SK-N-SH treated with all-trans-retinoic acid at 6 μM for 48 hours (cell line): ENCODE measurements at regions not wholly inside any gene's neighbourhood (a gene's known extent, or its start where the extent isn't known, plus 50 kb on each side); places are given as distances from the start of the nearest gene placed in this dataset.

Source experiments
- ATAC-seq: fragments of 200-7000 bp; cut with Tn5 transposase; 3 replicates; pipeline ENCODE4 v1.9.1; 2020; ENCODE audit warnings: mild to moderate bottlenecking, moderate library complexity
- BACH2 ChIP-seq: fragments of 250-450 bp; sonication (Bioruptor Pico); IDR thresholded peaks from 2 replicates; pipeline ENCODE4 v1.9.0; 2021; ENCODE audit warnings: mild to moderate bottlenecking, borderline replicate concordance
- CREB5 ChIP-seq: fragments of 250-450 bp; sonication (Bioruptor Pico); IDR thresholded peaks from 2 replicates; pipeline ENCODE4 v1.5.1; 2020; ENCODE audit warnings: low read depth, mild to moderate bottlenecking, moderate library complexity
- CSDC2 ChIP-seq: fragments of 250-450 bp; sonication (Bioruptor Pico); IDR thresholded peaks from 2 replicates; pipeline ENCODE4 v1.5.0; 2020; ENCODE audit warnings: mild to moderate bottlenecking, moderate library complexity
- ESRRG ChIP-seq: fragments of 250-450 bp; sonication (Bioruptor Pico); IDR thresholded peaks from 2 replicates; pipeline ENCODE4 v1.6.1; 2021; ENCODE audit warnings: mild to moderate bottlenecking
- GLIS3 ChIP-seq: fragments of 250-450 bp; sonication (Bioruptor Pico); IDR thresholded peaks from 2 replicates; pipeline ENCODE4 v1.5.0; 2020; ENCODE audit warnings: mild to moderate bottlenecking, moderate library complexity
- ISL1 ChIP-seq: fragments of 250-450 bp; sonication (Bioruptor Pico); IDR thresholded peaks from 2 replicates; pipeline ENCODE4 v2.1.2; 2022; ENCODE audit warnings: mild to moderate bottlenecking, moderate library complexity
- OSR1 ChIP-seq: fragments of 250-450 bp; sonication (Bioruptor Pico); IDR thresholded peaks from 2 replicates; pipeline ENCODE4 v1.8.0; 2022; ENCODE audit warnings: moderate library complexity, mild to moderate bottlenecking, inconsistent platforms
- POU6F1 ChIP-seq: fragments of 250-450 bp; sonication (Bioruptor Pico); IDR thresholded peaks from 2 replicates; pipeline ENCODE4 v1.8.0; 2021; ENCODE audit warnings: low read depth, mild to moderate bottlenecking, moderate library complexity, borderline replicate concordance
- PPARA ChIP-seq: fragments of 250-450 bp; sonication (Bioruptor Pico); IDR thresholded peaks from 2 replicates; pipeline ENCODE4 v1.5.0; 2020; ENCODE audit warnings: mild to moderate bottlenecking, borderline replicate concordance
- RARB ChIP-seq: fragments of 250-450 bp; sonication (Bioruptor Pico); IDR thresholded peaks from 2 replicates; pipeline ENCODE4 v1.8.0; 2021; ENCODE audit warnings: mild to moderate bottlenecking, moderate library complexity
- SNAI2 ChIP-seq: fragments of 250-450 bp; sonication (Bioruptor Pico); IDR thresholded peaks from 2 replicates; pipeline ENCODE4 v1.5.0; 2020; ENCODE audit warnings: mild to moderate bottlenecking, moderate library complexity
- TCF4 ChIP-seq: fragments of 250-450 bp; sonication (Bioruptor Pico); IDR thresholded peaks from 2 replicates; pipeline ENCODE4 v1.8.0; 2021; ENCODE audit warnings: mild to moderate bottlenecking, moderate library complexity, borderline replicate concordance
- TOX ChIP-seq: fragments of 250-450 bp; sonication (Bioruptor Pico); IDR thresholded peaks from 2 replicates; pipeline ENCODE4 v1.8.0; 2021; ENCODE audit warnings: mild to moderate bottlenecking, moderate library complexity, borderline replicate concordance
- TSHZ2 ChIP-seq: fragments of 250-450 bp; sonication (Bioruptor Pico); IDR thresholded peaks from 2 replicates; pipeline ENCODE4 v1.5.0; 2020; ENCODE audit warnings: mild to moderate bottlenecking, moderate library complexity
- ZC3H10 ChIP-seq: fragments of 250-450 bp; sonication (Bioruptor Pico); IDR thresholded peaks from 2 replicates; pipeline ENCODE4 v1.5.1; 2021; ENCODE audit warnings: mild to moderate bottlenecking, moderate library complexity
- ZFP3 ChIP-seq: fragments of 250-450 bp; sonication (Bioruptor Pico); IDR thresholded peaks from 2 replicates; pipeline ENCODE4 v1.5.0; 2020; ENCODE audit warnings: mild to moderate bottlenecking, moderate library complexity
- ZFP30 ChIP-seq: fragments of 450-650 bp; formaldehyde crosslinking; IDR thresholded peaks from 2 replicates; pipeline ENCODE4 v1.5.0; 2022; ENCODE audit warnings: mild to moderate bottlenecking, moderate library complexity
- ZNF70 ChIP-seq: fragments of 450-650 bp; formaldehyde crosslinking; IDR thresholded peaks from 2 replicates; pipeline ENCODE4 v1.5.0; 2020; ENCODE audit warnings: mild to moderate bottlenecking, moderate library complexity
- ZNF8 ChIP-seq: fragments of 450-650 bp; formaldehyde crosslinking; IDR thresholded peaks from 2 replicates; pipeline ENCODE4 v1.5.0; 2020; ENCODE audit warnings: mild to moderate bottlenecking, moderate library complexity
- TF ChIP-seq, protein P1 (sequence below): fragments of 250-450 bp; sonication (Bioruptor Pico); IDR thresholded peaks from 2 replicates; pipeline ENCODE4 v1.5.1; 2021; ENCODE audit warnings: mild to moderate bottlenecking, moderate library complexity
- TF ChIP-seq, protein P2 (sequence below): fragments of 250-450 bp; sonication (Bioruptor Pico); IDR thresholded peaks from 2 replicates; pipeline ENCODE4 v1.8.0; 2020; ENCODE audit warnings: mild to moderate bottlenecking, moderate library complexity, borderline replicate concordance

GRCh38 chr13:84303035-84303434 is 420.8 kb upstream of the SLITRK1 start:
- TF ChIP-seq PPARA (CRISPR knock-in tag) (no peak), ISL1 (CRISPR knock-in tag) (no peak), ZFP3 (CRISPR knock-in tag) (no peak), TCF4 (CRISPR knock-in tag) (no peak), OSR1 (CRISPR knock-in tag) (no peak), SNAI2 (CRISPR knock-in tag) (no peak), TSHZ2 (CRISPR knock-in tag) (no peak), POU6F1 (no peak)
- TF ChIP-seq, protein P1, sequence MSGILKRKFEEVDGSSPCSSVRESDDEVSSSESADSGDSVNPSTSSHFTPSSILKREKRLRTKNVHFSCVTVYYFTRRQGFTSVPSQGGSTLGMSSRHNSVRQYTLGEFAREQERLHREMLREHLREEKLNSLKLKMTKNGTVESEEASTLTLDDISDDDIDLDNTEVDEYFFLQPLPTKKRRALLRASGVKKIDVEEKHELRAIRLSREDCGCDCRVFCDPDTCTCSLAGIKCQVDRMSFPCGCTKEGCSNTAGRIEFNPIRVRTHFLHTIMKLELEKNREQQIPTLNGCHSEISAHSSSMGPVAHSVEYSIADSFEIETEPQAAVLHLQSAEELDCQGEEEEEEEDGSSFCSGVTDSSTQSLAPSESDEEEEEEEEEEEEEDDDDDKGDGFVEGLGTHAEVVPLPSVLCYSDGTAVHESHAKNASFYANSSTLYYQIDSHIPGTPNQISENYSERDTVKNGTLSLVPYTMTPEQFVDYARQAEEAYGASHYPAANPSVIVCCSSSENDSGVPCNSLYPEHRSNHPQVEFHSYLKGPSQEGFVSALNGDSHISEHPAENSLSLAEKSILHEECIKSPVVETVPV (CRISPR knock-in tag), result no peak
- TF ChIP-seq, protein P2, sequence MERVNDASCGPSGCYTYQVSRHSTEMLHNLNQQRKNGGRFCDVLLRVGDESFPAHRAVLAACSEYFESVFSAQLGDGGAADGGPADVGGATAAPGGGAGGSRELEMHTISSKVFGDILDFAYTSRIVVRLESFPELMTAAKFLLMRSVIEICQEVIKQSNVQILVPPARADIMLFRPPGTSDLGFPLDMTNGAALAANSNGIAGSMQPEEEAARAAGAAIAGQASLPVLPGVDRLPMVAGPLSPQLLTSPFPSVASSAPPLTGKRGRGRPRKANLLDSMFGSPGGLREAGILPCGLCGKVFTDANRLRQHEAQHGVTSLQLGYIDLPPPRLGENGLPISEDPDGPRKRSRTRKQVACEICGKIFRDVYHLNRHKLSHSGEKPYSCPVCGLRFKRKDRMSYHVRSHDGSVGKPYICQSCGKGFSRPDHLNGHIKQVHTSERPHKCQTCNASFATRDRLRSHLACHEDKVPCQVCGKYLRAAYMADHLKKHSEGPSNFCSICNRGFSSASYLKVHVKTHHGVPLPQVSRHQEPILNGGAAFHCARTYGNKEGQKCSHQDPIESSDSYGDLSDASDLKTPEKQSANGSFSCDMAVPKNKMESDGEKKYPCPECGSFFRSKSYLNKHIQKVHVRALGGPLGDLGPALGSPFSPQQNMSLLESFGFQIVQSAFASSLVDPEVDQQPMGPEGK (CRISPR knock-in tag), result no peak
- TF ChIP-seq, all 23 proteins: peak for 0
- ATAC-seq, result no peak

GRCh38 chr13:84297251-84297650 is 415.0 kb upstream of the SLITRK1 start:
- TF ChIP-seq CREB5, result no peak
- TF ChIP-seq, protein P1 (CRISPR knock-in tag), result no peak
- TF ChIP-seq OSR1 (CRISPR knock-in tag), result no peak
- TF ChIP-seq BACH2, result no peak
- TF ChIP-seq GLIS3 (CRISPR knock-in tag), result no peak
- TF ChIP-seq POU6F1, result no peak
- TF ChIP-seq ZFP3 (CRISPR knock-in tag), result no peak
- no peak for TF ChIP-seq TOX
- no peak for ATAC-seq

- no peak for ATAC-seq
- TF ChIP-seq TOX (no peak), GLIS3 (CRISPR knock-in tag) (no peak), CSDC2 (no peak), TSHZ2 (CRISPR knock-in tag) (no peak), CREB5 (no peak), ZFP3 (CRISPR knock-in tag) (no peak), ZNF70 (CRISPR knock-in tag) (no peak), ISL1 (CRISPR knock-in tag) (no peak), RARB (CRISPR knock-in tag) (no peak), ZNF8 (CRISPR knock-in tag) (no peak), ZFP30 (CRISPR knock-in tag) (no peak), ESRRG (CRISPR knock-in tag) (no peak), SNAI2 (CRISPR knock-in tag) (no peak), ZC3H10 (CRISPR knock-in tag) (no peak)
Observed at GRCh38 chr13:84296401-84296800, 414.1 kb upstream of the SLITRK1 start.
